WTC11 (cell line): ENCODE measurements at regions not wholly inside any gene's neighbourhood (a gene's known extent, or its start where the extent isn't known, plus 50 kb on each side); places are given as distances from the start of the nearest gene placed in this dataset.

Source experiments
- ATAC-seq: fragments of 200-7000 bp; cut with Tn5 transposase; 2 replicates; pipeline ENCODE4 v1.10.0; 2021; ENCODE audit warnings: mild to moderate bottlenecking, moderate library complexity
- CTCF ChIA-PET: fragments of 300-600 bp; sonication (Branson Sonifier 250); formaldehyde crosslinking; loops from one replicate; lab custom pipeline; 2021; ENCODE audit warnings: antibody characterized with exemption; lab: Charles Lee
- POLR2A ChIA-PET: fragments of 350-600 bp; sonication (Branson Sonifier 250); formaldehyde crosslinking; loops from one replicate; lab custom pipeline; 2021; ENCODE audit warnings: antibody characterized with exemption; lab: Charles Lee
- DNase-seq: peaks from one replicate; pipeline ENCODE4 v3.0.0; 2021; ENCODE audit warnings: low spot score
- H3K27ac Mint-ChIP-seq: 2 replicates; pipeline ENCODE4 v1.8.0; 2021; ENCODE audit warnings: mixed read lengths
- H3K27me3 Mint-ChIP-seq: 2 replicates; pipeline ENCODE4 v1.8.0; 2021; ENCODE audit warnings: low read depth, mild to moderate bottlenecking, moderate library complexity, mixed read lengths
- H3K36me3 Mint-ChIP-seq: 2 replicates; pipeline ENCODE4 v1.8.0; 2021; ENCODE audit warnings: mixed read lengths
- H3K4me1 Mint-ChIP-seq: 2 replicates; pipeline ENCODE4 v1.8.0; 2022; ENCODE audit warnings: mixed read lengths
- H3K4me3 Mint-ChIP-seq: 2 replicates; pipeline ENCODE4 v1.8.0; 2021; ENCODE audit warnings: mild to moderate bottlenecking, moderate library complexity, mixed read lengths
- H3K9me3 Mint-ChIP-seq: 2 replicates; pipeline ENCODE4 v1.8.0; 2021; ENCODE audit warnings: mixed read lengths
- AR ChIP-seq: fragments of 250-450 bp; sonication (Bioruptor Pico); IDR thresholded peaks from 2 replicates; pipeline ENCODE4 v1.9.0; 2021; ENCODE audit warnings: mild to moderate bottlenecking
- ATF1 ChIP-seq: sonication (generic); formaldehyde crosslinking; IDR thresholded peaks from 2 replicates; pipeline ENCODE4 v1.8.1; 2023; ENCODE audit warnings: mild to moderate bottlenecking, moderate library complexity, missing genetic modification reagents
- CREB1 ChIP-seq: sonication (generic); formaldehyde crosslinking; IDR thresholded peaks from 2 replicates; pipeline ENCODE4 v1.8.0; 2023; ENCODE audit warnings: mild to moderate bottlenecking, missing genetic modification reagents
- CREM ChIP-seq: sonication (generic); formaldehyde crosslinking; IDR thresholded peaks from 2 replicates; pipeline ENCODE4 v1.8.1; 2022; ENCODE audit warnings: mild to moderate bottlenecking, missing genetic modification reagents, moderate library complexity
- ESRRA ChIP-seq: sonication (generic); formaldehyde crosslinking; IDR thresholded peaks from 2 replicates; pipeline ENCODE4 v1.8.1; 2022; ENCODE audit warnings: mild to moderate bottlenecking, missing genetic modification reagents, borderline replicate concordance
- FOXJ3 ChIP-seq: sonication (generic); formaldehyde crosslinking; IDR thresholded peaks from 2 replicates; pipeline ENCODE4 v1.9.0; 2021; ENCODE audit warnings: missing genetic modification reagents, mild to moderate bottlenecking, borderline replicate concordance
- FOXP1 ChIP-seq: sonication (generic); formaldehyde crosslinking; IDR thresholded peaks from 2 replicates; pipeline ENCODE4 v1.8.0; 2022; ENCODE audit warnings: missing genetic modification reagents, mild to moderate bottlenecking, moderate library complexity, borderline replicate concordance
- JAZF1 ChIP-seq: fragments of 250-450 bp; sonication (Bioruptor Pico); IDR thresholded peaks from 2 replicates; pipeline ENCODE4 v1.9.0; 2021; ENCODE audit warnings: moderate library complexity, mild to moderate bottlenecking, inconsistent platforms
- NFATC4 ChIP-seq: fragments of 250-450 bp; sonication (Bioruptor Pico); IDR thresholded peaks from 2 replicates; pipeline ENCODE4 v1.9.0; 2021; ENCODE audit warnings: mild to moderate bottlenecking
- OVOL2 ChIP-seq: fragments of 250-450 bp; sonication (Bioruptor Pico); IDR thresholded peaks from 2 replicates; pipeline ENCODE4 v1.9.0; 2021; ENCODE audit warnings: mild to moderate bottlenecking, borderline replicate concordance
- PREB ChIP-seq: sonication (generic); formaldehyde crosslinking; IDR thresholded peaks from 2 replicates; pipeline ENCODE4 v1.8.1; 2022; ENCODE audit warnings: mild to moderate bottlenecking, missing genetic modification reagents, moderate library complexity, borderline replicate concordance
- RELA ChIP-seq: sonication (generic); formaldehyde crosslinking; IDR thresholded peaks from 2 replicates; pipeline ENCODE4 v1.8.1; 2022; ENCODE audit warnings: missing genetic modification reagents, mild to moderate bottlenecking, borderline replicate concordance
- SMAD4 ChIP-seq: sonication (generic); formaldehyde crosslinking; IDR thresholded peaks from 2 replicates; pipeline ENCODE4 v1.8.0; 2022; ENCODE audit warnings: mild to moderate bottlenecking, missing genetic modification reagents
- ZNF121 ChIP-seq: sonication (generic); formaldehyde crosslinking; IDR thresholded peaks from 2 replicates; pipeline ENCODE4 v1.8.0; 2023; ENCODE audit warnings: missing genetic modification reagents
- ZNF219 ChIP-seq: sonication (generic); formaldehyde crosslinking; IDR thresholded peaks from 2 replicates; pipeline ENCODE4 v1.8.0; 2023; ENCODE audit warnings: missing genetic modification reagents, mild to moderate bottlenecking, borderline replicate concordance
- ZNF317 ChIP-seq: sonication (generic); formaldehyde crosslinking; IDR thresholded peaks from 2 replicates; pipeline ENCODE4 v1.8.1; 2023; ENCODE audit warnings: low read depth, mild to moderate bottlenecking, moderate library complexity, missing genetic modification reagents, borderline replicate concordance
- TF ChIP-seq, protein P1 (sequence below): fragments of 200-600 bp; IDR thresholded peaks from 2 replicates; pipeline ENCODE4 v1.8.0; 2022; ENCODE audit warnings: antibody characterized with exemption
- TF ChIP-seq, protein P2 (sequence below): sonication (generic); formaldehyde crosslinking; IDR thresholded peaks from 2 replicates; pipeline ENCODE4 v1.8.0; 2023; ENCODE audit warnings: mild to moderate bottlenecking, missing genetic modification reagents
- TF ChIP-seq, protein P3 (sequence below): sonication (generic); formaldehyde crosslinking; conservative IDR thresholded peaks from 2 replicates; pipeline ENCODE4 v1.8.1; 2022; ENCODE audit warnings: mild to moderate bottlenecking, missing genetic modification reagents
- TF ChIP-seq, protein P4 (sequence below): sonication (generic); formaldehyde crosslinking; IDR thresholded peaks from 2 replicates; pipeline ENCODE4 v1.8.1; 2023; ENCODE audit warnings: mild to moderate bottlenecking, missing genetic modification reagents
- TF ChIP-seq, protein P5 (sequence below): sonication (generic); formaldehyde crosslinking; IDR thresholded peaks from 2 replicates; pipeline ENCODE4 v1.8.1; 2022; ENCODE audit warnings: low read depth, mild to moderate bottlenecking, moderate library complexity, missing genetic modification reagents, borderline replicate concordance

GRCh38 chr2:147698166-147698565 lies 146.7 kb upstream of the ACVR2A start:
- ChIA-PET CTCF (no interaction called here), POLR2A (no interaction called here)
- peaks cover 5% of the 10 kb centered on the region for H3K9me3 Mint-ChIP-seq
- no peak for DNase-seq
- no peak overlapping the region for H3K4me3 Mint-ChIP-seq
- no peak overlapping the region for H3K27ac Mint-ChIP-seq
- no peak for ATAC-seq
- no peaks in the 10 kb centered on the region for H3K36me3 Mint-ChIP-seq
- H3K27me3 Mint-ChIP-seq: no peaks in the 10 kb centered on the region
- TF ChIP-seq ESRRA (CRISPR knock-in tag) (no peak), RELA (no peak), NFATC4 (CRISPR knock-in tag) (no peak), AR (no peak), ZNF219 (CRISPR knock-in tag) (no peak), OVOL2 (no peak), ZNF317 (CRISPR knock-in tag) (no peak), PREB (CRISPR knock-in tag) (no peak), JAZF1 (CRISPR knock-in tag) (no peak), ZNF121 (CRISPR knock-in tag) (no peak), CREB1 (CRISPR knock-in tag) (no peak), FOXP1 (no peak), SMAD4 (CRISPR knock-in tag) (no peak)
- TF ChIP-seq, protein P1, sequence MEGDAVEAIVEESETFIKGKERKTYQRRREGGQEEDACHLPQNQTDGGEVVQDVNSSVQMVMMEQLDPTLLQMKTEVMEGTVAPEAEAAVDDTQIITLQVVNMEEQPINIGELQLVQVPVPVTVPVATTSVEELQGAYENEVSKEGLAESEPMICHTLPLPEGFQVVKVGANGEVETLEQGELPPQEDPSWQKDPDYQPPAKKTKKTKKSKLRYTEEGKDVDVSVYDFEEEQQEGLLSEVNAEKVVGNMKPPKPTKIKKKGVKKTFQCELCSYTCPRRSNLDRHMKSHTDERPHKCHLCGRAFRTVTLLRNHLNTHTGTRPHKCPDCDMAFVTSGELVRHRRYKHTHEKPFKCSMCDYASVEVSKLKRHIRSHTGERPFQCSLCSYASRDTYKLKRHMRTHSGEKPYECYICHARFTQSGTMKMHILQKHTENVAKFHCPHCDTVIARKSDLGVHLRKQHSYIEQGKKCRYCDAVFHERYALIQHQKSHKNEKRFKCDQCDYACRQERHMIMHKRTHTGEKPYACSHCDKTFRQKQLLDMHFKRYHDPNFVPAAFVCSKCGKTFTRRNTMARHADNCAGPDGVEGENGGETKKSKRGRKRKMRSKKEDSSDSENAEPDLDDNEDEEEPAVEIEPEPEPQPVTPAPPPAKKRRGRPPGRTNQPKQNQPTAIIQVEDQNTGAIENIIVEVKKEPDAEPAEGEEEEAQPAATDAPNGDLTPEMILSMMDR: no peak
- TF ChIP-seq, protein P2, sequence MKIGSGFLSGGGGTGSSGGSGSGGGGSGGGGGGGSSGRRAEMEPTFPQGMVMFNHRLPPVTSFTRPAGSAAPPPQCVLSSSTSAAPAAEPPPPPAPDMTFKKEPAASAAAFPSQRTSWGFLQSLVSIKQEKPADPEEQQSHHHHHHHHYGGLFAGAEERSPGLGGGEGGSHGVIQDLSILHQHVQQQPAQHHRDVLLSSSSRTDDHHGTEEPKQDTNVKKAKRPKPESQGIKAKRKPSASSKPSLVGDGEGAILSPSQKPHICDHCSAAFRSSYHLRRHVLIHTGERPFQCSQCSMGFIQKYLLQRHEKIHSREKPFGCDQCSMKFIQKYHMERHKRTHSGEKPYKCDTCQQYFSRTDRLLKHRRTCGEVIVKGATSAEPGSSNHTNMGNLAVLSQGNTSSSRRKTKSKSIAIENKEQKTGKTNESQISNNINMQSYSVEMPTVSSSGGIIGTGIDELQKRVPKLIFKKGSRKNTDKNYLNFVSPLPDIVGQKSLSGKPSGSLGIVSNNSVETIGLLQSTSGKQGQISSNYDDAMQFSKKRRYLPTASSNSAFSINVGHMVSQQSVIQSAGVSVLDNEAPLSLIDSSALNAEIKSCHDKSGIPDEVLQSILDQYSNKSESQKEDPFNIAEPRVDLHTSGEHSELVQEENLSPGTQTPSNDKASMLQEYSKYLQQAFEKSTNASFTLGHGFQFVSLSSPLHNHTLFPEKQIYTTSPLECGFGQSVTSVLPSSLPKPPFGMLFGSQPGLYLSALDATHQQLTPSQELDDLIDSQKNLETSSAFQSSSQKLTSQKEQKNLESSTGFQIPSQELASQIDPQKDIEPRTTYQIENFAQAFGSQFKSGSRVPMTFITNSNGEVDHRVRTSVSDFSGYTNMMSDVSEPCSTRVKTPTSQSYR (CRISPR knock-in tag): no peak
- H3K4me1 Mint-ChIP-seq: no peaks in the 10 kb centered on the region

GRCh38 chr2:147696426-147696825 lies 148.4 kb upstream of the ACVR2A start:
- Mint-ChIP-seq H3K4me1 (peaks cover 5% of the 10 kb centered on the region), H3K27me3 (no peaks in the 10 kb centered on the region), H3K4me3 (no peak overlapping the region), H3K36me3 (no peaks in the 10 kb centered on the region), H3K9me3 (peaks cover 1% of the 10 kb centered on the region), H3K27ac (no peak overlapping the region)
- POLR2A ChIA-PET: interaction anchor here (0.6 kb wide), 1 partner anchor 207 kb away, joined by 6 read pairs; no protein-coding TSS in a partner anchor
- TF ChIP-seq, protein P3, sequence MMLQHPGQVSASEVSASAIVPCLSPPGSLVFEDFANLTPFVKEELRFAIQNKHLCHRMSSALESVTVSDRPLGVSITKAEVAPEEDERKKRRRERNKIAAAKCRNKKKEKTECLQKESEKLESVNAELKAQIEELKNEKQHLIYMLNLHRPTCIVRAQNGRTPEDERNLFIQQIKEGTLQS: no peak
- TF ChIP-seq, protein P1: no peak
- TF ChIP-seq FOXJ3: no peak
- TF ChIP-seq, protein P4, sequence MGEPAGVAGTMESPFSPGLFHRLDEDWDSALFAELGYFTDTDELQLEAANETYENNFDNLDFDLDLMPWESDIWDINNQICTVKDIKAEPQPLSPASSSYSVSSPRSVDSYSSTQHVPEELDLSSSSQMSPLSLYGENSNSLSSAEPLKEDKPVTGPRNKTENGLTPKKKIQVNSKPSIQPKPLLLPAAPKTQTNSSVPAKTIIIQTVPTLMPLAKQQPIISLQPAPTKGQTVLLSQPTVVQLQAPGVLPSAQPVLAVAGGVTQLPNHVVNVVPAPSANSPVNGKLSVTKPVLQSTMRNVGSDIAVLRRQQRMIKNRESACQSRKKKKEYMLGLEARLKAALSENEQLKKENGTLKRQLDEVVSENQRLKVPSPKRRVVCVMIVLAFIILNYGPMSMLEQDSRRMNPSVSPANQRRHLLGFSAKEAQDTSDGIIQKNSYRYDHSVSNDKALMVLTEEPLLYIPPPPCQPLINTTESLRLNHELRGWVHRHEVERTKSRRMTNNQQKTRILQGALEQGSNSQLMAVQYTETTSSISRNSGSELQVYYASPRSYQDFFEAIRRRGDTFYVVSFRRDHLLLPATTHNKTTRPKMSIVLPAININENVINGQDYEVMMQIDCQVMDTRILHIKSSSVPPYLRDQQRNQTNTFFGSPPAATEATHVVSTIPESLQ (CRISPR knock-in tag): no peak
- TF ChIP-seq, protein P5, sequence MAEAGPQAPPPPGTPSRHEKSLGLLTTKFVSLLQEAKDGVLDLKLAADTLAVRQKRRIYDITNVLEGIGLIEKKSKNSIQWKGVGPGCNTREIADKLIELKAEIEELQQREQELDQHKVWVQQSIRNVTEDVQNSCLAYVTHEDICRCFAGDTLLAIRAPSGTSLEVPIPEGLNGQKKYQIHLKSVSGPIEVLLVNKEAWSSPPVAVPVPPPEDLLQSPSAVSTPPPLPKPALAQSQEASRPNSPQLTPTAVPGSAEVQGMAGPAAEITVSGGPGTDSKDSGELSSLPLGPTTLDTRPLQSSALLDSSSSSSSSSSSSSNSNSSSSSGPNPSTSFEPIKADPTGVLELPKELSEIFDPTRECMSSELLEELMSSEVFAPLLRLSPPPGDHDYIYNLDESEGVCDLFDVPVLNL: no peak
- no peak for TF ChIP-seq ATF1 (CRISPR knock-in tag)
- TF ChIP-seq CREM (CRISPR knock-in tag): no peak
- CTCF ChIA-PET: no interaction called here
- no peak for DNase-seq
- no peak for ATAC-seq
